Keratinocyte (primary cell): ENCODE measurements at regions not wholly inside any gene's neighbourhood (a gene's known extent, or its start where the extent isn't known, plus 50 kb on each side); places are given as distances from the start of the nearest gene placed in this dataset.

Experiments used
- EZH2 ChIP-seq: IDR thresholded peaks from one replicate; pipeline ENCODE4 v1.6.1; 2012; ENCODE audit warnings: inconsistent platforms, mild to moderate bottlenecking, low read length, moderate library complexity
- TF ChIP-seq, protein P1 (sequence below), 3 experiments: IDR thresholded peaks in 1 of 3; conservative IDR thresholded peaks in 1 of 3; optimal IDR thresholded peaks in 1 of 3; 2 replicates in 2 of 3; 3 replicates in 1 of 3; pipeline versions ENCODE3 to v1.5.1; 2011; ENCODE audit warnings: low read length in 3 of 3, mild to moderate bottlenecking in 3 of 3, moderate library complexity in 2 of 3, control low read depth in 1 of 3, inconsistent platforms in 1 of 3; ENCODE audit not compliant: insufficient read depth in 2 of 3; ENCODE audit errors: extremely low read depth in 1 of 3

DNA sequence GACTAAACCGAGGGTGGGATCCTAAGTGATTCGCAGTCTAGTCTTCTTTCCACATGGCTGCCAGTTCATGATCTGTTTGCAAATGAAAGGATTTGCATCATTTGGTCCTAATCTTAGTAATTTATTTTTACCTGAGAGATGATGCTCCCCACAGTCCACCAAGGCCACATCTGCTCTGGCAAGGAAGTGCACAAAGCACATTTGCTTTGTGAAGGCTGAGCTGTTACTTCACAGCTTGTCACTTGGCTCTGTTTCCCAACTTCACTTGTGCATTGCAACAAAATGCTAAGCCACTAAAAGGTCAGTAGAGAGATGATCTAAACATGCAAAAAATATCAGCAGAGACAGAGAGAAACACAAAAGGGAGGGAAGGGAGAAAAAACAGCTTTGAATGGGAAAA, 128.5 kb upstream of the VLDLR start:
- no peak for TF ChIP-seq EZH2
- TF ChIP-seq, protein P1, sequence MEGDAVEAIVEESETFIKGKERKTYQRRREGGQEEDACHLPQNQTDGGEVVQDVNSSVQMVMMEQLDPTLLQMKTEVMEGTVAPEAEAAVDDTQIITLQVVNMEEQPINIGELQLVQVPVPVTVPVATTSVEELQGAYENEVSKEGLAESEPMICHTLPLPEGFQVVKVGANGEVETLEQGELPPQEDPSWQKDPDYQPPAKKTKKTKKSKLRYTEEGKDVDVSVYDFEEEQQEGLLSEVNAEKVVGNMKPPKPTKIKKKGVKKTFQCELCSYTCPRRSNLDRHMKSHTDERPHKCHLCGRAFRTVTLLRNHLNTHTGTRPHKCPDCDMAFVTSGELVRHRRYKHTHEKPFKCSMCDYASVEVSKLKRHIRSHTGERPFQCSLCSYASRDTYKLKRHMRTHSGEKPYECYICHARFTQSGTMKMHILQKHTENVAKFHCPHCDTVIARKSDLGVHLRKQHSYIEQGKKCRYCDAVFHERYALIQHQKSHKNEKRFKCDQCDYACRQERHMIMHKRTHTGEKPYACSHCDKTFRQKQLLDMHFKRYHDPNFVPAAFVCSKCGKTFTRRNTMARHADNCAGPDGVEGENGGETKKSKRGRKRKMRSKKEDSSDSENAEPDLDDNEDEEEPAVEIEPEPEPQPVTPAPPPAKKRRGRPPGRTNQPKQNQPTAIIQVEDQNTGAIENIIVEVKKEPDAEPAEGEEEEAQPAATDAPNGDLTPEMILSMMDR (optimal IDR thresholded peaks at IDR 0.05 in 1 of 3, IDR thresholded peaks at IDR 0.05 in 1 of 3, conservative IDR thresholded peaks at IDR 0.05 in 1 of 3; ENCODE audit: extremely low read depth in 1 of 3, insufficient read depth in 2 of 3, low read length in 3 of 3), result no peak
